ENCODE measurements at regions not wholly inside any gene's neighbourhood (a gene's known extent, or its start where the extent isn't known, plus 50 kb on each side); places are given as distances from the start of the nearest gene placed in this dataset.
A peak's percentile ranks its signal among the peaks of the same experiment; 100 is the strongest.
"Not testable (repeated sequence)": the region's sequence is repeated elsewhere in the genome, so short reads cannot be mapped to it uniquely, and the experiment has no call there.

DNA sequence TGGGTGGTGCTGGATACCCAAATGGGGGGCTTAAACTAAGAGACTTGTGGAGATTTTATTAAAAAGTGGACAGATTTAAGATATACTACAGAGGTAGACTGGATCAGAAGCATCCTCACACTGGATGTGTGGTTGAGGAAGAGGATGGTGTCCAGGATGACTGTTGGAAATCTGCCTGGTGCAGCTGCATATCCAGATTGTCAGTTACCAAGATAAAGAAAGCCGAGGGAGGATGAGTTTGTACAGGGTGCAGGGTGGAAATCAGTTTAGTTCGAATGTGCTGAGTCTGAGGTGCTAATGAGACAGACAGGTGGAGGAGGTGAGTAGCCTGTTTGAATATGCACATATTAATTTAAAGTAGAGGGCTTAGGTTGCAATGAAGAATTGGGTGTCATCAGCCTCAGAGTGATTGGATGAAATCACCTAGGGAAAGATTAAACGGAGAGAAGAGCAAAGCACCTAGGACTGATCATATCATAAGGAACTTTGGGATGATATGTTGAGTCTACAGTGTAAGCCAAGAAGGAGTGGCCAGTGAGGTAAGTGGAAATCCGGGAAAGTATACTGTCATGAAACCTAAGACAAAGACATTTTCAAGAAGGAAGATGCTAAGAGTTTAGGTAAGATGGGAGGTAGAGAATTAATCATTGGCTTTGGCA, 74.1 kb upstream of the GOLGA8B start:
- TF ChIP-seq GATA1 (IDR thresholded peaks at IDR 0.05; ENCODE audit: low read depth, low read length), result no peak
- no peak for TF ChIP-seq POLR2A (IDR thresholded peaks at IDR 0.05; ENCODE audit: low read length)

DNA sequence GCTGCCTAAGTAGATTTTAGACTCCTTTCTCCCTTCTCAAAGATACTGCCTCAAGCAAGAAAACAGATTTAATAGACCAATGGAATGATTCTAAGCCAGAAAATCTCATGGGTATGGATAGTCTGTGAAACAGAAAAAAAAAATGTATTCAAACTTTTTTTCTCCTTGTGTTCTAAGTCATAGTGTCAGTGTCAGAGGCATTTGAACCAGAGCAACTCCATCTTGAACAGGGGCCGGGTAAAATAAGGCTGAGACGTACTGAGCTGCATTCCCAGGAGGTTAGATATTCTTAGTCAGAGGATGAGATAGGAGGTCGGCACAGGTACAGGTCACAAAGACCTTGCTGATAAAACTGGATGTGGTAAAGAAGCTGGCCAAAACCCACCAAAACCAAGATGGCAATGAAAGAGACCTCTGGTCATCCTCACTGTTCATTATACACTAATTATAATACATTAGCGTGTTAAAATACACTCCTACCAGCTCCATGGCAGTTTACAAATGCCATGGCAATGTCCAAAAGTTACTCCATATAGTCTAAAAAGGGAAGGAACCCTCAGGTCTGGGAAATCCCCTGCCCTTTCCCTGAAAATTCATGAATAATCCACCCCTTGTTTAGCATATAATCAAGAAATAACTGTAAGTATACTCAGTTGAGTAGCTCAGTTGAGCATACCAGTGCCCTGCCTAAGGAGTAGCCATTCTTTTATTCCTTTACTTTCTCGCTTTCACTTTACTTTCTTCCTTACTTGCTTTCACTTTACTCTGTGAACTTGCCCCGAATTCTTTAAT, 72.8 kb upstream of the GOLGA8B start:
- TF ChIP-seq POLR2A (IDR thresholded peaks at IDR 0.05; ENCODE audit: low read length), result no peak
- DNase-seq, result no peak

More for the DNA sequence above, 74.1 kb upstream of the GOLGA8B start:
- DNase-seq, result no peak

DNA sequence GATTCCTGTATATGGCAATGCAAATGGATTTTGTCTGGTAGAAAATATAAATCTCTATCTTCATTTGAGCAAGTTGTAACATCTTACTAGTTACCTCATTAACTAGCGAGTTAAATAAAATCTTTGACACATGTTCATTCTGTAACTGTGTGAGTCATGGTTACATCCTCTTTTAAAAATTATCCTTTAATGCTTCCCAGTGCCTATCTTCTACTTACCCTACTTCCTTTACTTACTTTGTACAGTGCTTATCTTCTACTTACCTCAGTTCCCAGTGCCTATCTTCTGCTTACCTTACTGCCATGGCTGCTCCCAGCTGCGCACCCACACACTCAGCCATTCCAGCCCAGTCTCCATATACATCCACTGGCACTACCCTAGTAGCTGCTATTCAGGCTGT, 71.9 kb upstream of the GOLGA8B start:
- no peak for TF ChIP-seq GATA1 (IDR thresholded peaks at IDR 0.05; ENCODE audit: low read depth, low read length)
- TF ChIP-seq POLR2A (IDR thresholded peaks at IDR 0.05; ENCODE audit: low read length), result no peak
- DNase-seq, result no peak

DNA sequence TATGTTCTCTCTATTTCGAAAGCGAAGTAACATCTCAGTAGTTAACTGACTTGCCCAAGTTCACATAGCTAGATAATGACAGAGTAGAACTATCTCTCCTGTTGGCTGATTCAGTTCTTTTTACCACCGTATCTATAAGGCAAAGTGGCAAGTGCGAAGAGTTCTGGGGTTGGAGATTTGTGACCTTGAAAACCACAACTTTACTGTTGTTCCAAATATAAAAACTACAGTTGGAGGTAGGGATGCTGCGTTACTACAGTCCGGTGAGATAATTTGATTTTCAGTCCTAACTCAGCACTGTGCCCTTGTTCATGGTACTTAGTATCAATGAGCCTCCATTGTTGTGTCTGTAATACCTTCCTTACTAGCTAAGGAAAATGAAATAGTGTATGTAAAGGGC, 71.2 kb upstream of the GOLGA8B start:
- TF ChIP-seq POLR2A (IDR thresholded peaks at IDR 0.05; ENCODE audit: low read length), result no peak
- TF ChIP-seq GATA1 (IDR thresholded peaks at IDR 0.05; ENCODE audit: low read depth, low read length), result no peak

DNA sequence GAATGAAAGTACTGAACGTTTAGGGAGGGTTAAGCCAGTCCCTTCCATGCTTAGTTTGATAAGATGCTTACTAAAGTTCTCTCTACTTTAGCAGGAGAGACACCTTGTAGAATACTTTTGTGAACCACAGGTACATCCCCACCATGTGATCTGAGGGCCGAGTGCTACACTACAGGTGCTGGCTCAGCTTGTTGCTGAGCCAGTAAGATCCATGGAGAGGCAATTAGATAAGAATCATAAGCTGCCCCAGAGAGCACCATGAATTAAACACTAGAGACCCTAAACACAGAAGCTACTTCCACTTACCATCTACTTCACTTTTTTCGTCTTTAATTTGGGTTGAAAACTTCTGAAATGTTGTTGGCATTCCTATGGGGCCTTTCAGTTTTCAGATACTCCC, 70.5 kb upstream of the GOLGA8B start:
- DNase-seq, result no peak
- no peak for TF ChIP-seq POLR2A (IDR thresholded peaks at IDR 0.05; ENCODE audit: low read length)
- TF ChIP-seq GATA1 (IDR thresholded peaks at IDR 0.05; ENCODE audit: low read depth, low read length), result no peak

More for the DNA sequence above, 71.2 kb upstream of the GOLGA8B start:
- peak in 1 of 2 experiments; percentile 2 for DNase-seq

DNA sequence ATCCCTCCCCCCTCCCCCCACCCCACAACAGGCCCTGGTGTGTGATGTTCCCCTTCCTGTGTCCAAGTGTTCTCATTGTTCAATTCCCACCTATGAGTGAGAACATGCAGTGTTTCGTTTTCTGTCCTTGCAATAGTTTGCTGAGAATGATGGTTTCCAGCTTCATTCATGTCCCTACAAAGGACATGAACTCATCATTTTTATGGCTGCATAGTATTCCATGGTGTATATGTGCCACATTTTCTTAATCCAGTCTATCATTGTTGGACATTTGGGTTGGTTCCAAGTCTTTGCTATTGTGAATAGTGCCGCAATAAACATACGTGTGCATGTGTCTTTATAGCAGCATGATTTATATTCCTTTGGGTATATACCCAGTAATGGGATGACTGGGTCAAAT, 69.9 kb upstream of the GOLGA8B start:
- not testable (repeated sequence) for DNase-seq

DNA sequence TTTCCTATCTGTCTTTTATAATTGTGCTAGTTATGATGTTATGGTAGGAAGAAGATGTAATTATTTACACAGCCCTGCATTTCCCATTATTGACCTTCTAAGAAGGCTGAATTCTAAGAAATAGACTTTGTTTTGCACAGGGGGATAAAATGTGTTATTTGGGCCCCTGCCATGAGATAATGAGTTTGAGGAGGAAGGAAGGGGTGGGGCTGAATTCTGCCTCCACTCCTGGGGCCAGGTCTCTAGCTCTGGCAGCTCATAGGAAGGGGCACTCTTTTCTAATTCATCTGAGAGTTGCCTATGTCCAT, 69.2 kb upstream of the GOLGA8B start:
- TF ChIP-seq GATA1 (IDR thresholded peaks at IDR 0.05; ENCODE audit: low read depth, low read length) (no peak), POLR2A (IDR thresholded peaks at IDR 0.05; ENCODE audit: low read length) (peak; percentile 28)
- peak; percentile 5 to 9 for DNase-seq

DNA sequence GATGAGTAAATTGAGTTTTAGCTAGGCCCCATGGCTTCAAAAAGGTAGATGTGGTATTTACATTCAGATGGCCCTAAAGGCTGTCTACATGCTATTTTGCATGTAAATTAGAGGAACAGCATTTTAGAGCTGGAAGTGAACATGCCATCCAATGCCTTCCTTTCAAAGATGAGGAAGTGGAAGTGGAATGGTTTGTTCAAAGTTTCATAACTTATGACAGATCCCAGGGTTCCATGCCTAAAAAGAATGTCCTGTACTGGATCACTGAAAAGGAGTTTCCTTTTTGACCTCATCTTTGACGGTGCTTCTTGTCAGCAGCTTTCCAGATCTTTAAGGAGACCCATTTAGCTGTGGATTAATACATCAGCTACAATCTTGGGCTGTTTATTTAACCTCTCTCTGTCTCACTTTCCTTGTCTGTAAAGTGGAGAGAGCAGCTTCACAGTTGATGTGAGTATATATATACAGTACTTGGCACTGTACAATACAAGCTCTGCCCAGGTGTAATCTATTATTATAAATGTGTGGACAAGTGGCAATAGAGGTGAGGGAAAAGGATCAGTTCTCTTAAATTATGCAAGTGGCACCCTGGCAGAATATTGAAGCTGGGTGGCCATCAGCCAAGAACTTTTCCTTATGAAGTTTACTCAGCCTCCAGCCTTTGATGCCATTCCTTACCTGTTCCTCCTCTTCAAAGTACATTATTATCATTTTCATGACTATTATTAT, 68.7 kb upstream of the GOLGA8B start:
- TF ChIP-seq POLR2A (IDR thresholded peaks at IDR 0.05; ENCODE audit: low read length), result no peak
- DNase-seq, result no peak

DNA sequence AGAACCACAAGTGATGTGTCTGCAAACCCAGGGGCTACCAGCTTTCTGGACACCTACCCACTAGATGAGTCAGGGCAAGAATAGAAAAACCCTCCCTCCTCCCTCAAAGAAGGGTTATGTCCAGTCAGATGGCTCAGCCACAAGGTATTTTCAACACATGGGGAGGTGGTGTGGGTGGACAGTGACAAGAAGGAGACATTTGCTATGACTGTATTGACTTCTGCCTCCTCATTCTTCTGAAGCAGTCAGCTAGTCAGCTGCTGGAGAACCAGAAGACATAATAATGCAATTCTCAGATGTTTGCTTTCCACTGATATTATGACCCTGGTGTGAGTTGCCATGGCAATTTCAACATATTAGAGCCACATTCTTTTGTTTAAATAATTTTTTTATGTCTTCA, 66.7 kb upstream of the GOLGA8B start:
- no peak for DNase-seq
- TF ChIP-seq POLR2A (IDR thresholded peaks at IDR 0.05; ENCODE audit: low read length), result no peak
- TF ChIP-seq GATA1 (IDR thresholded peaks at IDR 0.05; ENCODE audit: low read depth, low read length), result no peak

DNA sequence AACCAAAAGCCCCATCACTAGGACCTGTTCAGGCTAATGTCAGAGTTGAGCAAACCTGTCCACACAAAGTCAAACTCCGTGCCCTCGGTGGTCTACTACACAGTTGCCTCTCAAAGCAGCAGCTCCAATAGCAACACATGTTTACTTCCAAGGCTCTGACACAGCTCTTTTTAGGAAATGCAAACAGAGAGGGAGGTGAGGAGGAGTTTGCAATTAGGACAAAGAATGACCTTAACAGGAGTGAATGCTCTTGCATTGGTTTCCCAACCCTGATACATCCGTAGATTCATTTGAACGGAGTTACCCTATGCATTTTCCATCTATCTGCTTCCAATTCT, 64.8 kb upstream of the GOLGA8B start:
- no peak for TF ChIP-seq GATA1 (IDR thresholded peaks at IDR 0.05; ENCODE audit: low read depth, low read length)
- TF ChIP-seq POLR2A (IDR thresholded peaks at IDR 0.05; ENCODE audit: low read length), result no peak
- no peak for DNase-seq

DNA sequence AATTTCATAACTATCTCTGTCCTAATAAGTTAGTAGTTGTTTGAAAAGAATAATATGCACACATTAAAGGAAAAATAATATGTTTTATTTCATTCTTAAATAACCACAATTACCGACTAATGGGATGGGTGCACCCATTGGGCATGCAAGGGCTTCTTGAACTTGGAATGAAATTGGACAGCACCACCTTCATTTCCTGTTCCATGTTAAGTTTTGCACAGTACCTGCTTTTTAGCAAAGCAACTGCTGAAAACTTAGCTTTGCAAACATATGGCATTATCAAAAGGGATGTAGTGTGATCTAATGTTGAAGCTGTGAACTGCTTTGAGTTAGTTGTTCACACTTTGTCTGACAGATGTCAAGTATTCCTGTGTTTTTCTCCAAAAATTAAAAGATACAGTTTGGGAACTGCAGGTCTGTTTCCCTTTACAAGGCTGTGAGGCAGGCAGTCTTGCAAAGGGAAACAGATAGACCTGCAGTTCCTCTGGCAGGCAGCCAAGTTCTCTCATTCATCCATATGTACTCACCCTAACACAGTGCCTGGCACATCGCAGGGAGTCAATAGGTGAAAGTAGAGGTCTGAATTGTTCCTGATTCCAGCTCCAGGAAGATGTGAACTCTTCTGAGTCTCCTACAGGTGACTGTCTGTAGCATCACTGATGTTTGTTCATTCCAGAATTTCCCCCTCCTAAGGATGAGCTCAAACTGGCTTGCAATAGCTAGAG, 64.3 kb upstream of the GOLGA8B start:
- DNase-seq, result peak; percentile 17 to 51
- TF ChIP-seq GATA1 (IDR thresholded peaks at IDR 0.05; ENCODE audit: low read depth, low read length) (no peak), POLR2A (IDR thresholded peaks at IDR 0.05; ENCODE audit: low read length) (no peak)

DNA sequence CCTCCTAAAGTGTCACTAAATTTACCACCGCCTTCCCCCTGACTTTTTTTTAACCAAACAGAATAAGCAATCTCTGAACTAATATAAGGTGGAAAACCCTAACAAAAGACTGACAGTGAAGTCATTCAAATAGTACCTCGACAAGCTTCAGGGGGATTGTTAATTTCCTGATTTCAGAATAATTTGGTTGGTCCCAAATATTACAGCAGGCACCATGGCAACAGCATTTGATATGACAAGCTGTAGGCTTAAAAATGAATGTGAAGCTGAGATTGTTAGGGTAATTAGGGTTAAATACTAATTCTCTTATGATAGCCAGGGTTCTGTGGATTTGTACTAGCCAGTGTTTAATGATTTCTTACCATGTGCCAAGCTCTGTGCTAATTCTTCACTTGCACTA, 63.5 kb upstream of the GOLGA8B start:
- no peak for TF ChIP-seq POLR2A (IDR thresholded peaks at IDR 0.05; ENCODE audit: low read length)
- no peak for TF ChIP-seq GATA1 (IDR thresholded peaks at IDR 0.05; ENCODE audit: low read depth, low read length)
- DNase-seq, result no peak

DNA sequence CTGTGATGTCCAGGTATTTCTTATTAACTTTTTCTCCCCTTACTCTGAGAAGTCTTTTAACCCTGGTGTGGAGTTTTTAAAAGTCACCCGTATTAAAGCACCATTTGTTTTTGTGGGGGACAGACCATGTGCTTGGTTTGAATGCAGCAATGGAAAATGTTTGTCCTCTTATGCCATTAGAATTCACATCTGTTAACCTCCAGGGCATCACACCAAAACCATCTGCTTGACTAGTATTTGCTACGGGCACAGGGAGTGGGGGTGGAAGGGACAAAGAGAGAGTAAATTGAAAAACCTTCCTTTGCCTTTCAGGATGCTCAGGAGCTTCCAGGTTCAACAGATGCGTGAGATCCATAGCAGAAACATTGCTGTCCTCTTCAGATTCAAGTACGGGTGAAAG, 61.4 kb upstream of the GOLGA8B start:
- no peak for TF ChIP-seq POLR2A (IDR thresholded peaks at IDR 0.05; ENCODE audit: low read length)
- TF ChIP-seq GATA1 (IDR thresholded peaks at IDR 0.05; ENCODE audit: low read depth, low read length), result no peak
- DNase-seq, result no peak

DNA sequence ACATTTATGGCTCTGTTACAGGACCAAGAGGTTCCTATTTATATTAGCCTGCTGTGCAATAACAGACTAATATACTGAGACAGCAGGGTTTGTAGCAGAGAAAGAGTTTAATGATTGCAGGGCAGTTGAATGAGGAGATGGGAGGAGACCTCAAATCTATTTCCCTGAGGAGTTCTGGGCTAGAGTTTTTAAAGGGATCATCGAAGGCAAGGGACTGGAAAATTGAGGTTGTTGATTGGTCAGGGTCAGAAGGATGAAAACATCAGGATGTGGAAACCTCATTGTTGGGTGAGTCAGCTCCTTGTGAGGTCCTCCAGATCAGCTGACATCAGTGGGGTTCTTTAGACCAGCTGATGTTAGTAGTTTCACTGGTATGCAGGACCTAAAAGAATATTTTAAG, 60.6 kb upstream of the GOLGA8B start:
- no peak for TF ChIP-seq GATA1 (IDR thresholded peaks at IDR 0.05; ENCODE audit: low read depth, low read length)
- TF ChIP-seq POLR2A (IDR thresholded peaks at IDR 0.05; ENCODE audit: low read length), result no peak
- peak in 1 of 2 experiments; percentile 7 for DNase-seq
